Effector CD4-positive, alpha-beta T cell (primary cell): ENCODE measurements at regions not wholly inside any gene's neighbourhood (a gene's known extent, or its start where the extent isn't known, plus 50 kb on each side); places are given as distances from the start of the nearest gene placed in this dataset.
"Not testable (repeated sequence)": the region's sequence is repeated elsewhere in the genome, so short reads cannot be mapped to it uniquely, and the experiment has no call there.

Experiments
- DNase-seq: peaks from one replicate; pipeline ENCODE4 v3.0.0-alpha.2; 2020

DNA sequence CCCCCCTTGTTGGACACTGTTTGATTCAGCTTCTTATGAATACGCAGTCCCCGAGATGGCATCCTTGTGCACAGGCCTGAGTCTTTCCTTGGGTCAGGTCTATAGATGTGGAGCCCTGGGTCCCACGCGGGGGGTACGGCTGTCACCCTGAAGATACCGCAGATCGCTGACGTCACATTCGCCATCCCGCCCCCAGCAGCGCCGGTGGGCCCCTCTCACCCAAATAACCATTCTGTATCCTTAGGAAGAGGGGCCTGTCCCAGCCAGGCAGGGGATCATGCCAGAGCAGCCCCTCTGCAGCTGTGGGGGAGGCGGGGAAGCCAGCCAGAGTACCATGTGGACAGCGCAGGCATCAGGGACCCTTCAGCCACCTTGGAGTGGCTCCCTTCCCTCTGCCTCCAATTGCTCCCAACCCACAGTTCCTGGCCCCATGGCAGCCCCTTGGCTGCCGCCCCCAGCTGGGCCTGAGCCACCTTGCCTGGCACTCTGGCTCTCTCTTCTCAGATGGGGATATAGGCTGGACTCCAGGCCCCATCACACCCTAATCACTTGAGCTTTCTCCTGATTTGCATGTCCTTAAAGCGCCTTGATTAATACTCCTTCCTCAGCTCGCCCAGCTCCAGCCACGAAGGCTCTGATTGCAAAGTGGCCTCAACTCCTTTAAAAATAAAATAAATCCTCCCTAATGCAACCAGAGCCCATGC lies 189.8 kb downstream of the C9orf50 start:
- no peak for DNase-seq

DNA sequence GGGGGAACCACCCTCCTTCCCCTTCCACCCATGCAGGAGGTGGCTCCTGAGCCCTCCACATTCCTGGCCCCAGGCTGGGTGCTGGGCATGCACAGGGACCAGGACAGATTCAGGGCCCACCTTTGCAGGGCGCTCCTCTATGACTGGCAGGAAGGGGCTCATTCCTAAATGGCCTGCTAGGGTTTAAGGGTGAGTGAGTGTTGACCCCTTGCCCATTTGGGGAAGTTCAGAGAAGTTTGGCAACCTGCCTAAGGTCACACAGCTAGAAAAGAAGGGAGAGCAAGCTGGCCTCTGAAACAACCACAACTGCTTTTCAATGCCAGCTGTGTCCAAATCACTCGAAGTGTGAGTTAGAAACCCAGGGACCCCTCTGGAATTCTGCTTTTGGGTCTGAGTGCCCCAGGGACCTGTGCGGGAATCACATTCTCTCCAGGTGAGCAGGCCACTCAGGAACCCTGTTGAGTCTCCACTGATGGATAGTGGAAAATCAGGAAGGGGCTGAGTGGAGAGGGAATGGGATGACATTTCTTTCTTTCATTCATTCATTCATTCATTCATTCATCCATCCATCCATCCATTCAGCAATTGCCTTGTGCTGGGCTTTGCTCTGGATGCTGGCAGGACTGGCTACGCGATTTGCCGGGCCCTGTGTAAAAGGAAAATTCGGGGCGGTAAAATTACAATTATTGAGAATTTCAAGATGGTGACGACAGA lies 191.9 kb downstream of the C9orf50 start:
- DNase-seq, result no peak

DNA sequence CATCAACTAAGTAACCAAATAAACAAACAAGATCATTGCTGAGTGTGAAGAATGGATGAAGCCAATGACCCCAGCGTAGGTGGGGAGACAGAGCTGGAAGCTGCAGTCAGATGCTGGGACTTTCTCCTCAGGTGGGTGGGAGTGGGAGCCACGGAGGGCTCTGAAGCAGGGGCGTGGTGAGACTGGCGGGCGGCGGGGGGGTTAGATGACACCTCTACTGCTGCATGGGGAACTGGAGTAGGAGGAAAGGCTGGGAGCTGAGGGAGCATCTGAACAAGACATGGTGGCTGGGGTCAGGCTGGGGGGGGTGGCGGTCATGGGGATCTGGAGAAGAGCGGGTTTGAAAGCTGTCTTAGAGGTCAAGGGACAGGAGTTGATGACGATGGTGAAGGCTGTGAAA lies 193.8 kb downstream of the C9orf50 start:
- no peak for DNase-seq

DNA sequence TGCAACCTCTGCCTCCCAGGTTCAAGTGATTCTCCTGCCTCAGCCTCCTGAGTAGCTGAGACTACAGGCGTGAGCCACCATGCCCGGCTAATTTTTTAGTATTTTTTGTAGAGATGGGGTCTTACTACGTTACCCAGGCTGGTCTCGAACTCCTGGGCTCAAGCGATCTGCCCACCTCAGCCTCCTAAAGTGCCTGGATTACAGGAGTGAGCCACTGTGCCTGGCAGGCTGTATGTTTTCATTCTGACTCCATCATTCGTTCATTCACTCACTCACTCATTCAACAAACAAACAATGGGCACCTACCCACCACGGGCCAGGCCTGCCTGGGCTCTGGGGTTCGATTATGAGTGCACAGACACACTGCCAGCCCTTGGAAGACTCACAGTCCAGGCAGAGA lies 197.1 kb downstream of the C9orf50 start:
- not testable (repeated sequence) for DNase-seq

DNA sequence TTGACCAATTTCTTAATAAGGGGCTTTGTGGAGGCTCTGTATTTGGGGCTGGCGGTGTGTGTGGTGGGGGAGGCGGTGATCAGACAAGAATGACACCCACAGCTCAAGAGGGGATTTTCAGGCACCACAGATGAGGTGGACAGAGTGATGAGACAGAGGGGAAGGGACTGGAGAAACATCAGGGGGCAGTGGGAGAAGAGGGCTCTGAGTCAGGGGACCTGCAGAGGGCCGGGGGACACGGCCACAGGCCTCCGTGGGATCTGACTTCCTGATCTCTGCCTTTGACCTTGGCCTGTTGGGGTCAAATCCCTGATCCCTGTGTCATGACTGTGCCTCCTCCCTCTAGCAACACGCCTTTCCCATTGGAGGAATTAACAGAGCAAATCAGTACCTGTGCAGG lies 197.7 kb downstream of the C9orf50 start:
- DNase-seq, result no peak

DNA sequence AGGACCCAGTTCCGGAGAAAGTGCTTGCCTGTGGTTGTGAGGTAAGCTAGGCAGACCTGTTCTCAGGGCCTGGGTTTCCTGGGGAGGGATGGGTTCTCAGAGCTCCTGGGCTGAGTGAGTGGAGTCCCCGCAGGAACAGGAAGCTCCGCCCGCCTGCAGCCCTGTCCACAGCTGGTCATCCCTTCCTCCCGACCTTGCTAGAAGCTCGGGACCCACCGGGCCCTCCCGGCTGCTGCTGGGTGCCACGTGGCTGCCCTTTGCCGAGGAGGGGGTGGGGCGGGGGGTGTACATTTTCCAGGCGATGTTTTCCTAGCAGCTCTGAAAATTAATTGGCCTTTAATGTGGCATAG lies 198.1 kb downstream of the C9orf50 start:
- DNase-seq, result no peak

DNA sequence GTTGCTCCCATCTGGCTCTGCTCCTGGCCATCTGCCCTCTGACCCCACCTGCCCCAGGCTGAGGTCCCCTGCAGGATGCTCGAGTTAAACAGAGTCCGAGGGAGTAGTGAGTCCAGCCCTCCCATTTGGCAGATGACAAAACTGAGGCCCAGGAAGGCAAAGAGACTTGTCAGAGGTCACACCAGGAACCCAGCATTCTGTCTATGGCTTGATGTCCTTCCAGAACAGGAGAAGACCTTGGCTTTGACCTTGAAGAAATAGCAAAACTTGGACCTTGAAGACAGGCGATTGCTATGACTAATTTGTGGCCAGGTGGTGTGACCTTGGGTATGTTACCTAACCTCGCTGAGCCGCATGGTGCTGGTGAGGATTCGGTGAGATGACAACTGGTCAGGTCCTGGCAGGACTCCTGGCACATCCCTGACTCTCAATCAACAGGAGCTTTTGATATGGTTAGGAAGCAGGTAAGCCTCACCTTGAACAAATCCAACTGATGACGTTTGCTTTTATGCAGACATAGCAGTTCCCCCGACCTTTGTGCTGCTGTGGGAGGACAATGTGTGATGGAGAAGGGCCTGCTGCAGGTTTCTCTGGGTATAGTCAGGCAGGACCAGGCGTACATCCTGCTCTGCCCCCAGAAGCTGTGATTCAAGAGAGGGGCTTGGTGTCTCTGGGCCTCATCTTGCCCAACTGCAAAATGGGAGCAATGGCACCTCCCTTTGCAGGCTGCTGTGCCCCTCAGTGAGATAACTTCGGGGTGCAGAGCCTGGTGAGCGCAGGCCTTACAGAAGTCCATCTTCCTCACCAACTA lies 198.7 kb downstream of the C9orf50 start:
- no peak for DNase-seq

DNA sequence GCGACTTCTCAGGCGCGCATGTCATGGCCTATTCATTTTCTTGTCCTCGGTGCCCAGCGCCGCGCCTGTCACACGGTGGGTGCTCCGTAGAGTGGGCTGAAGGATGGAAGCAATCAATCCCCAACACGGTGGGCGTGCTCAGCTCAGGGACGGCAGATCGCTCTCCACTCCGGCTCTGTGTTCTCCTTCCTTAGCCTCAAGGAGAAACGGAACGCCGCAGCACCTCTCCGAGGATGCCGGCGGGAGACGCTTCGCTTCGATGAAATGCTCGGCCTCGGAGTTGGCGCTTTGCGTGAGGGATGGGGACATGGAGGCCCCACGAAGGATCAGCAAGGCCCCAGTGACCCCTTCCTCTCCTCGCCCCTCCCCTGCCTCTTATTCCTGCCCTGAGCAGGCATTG lies 199.5 kb downstream of the C9orf50 start:
- no peak for DNase-seq

DNA sequence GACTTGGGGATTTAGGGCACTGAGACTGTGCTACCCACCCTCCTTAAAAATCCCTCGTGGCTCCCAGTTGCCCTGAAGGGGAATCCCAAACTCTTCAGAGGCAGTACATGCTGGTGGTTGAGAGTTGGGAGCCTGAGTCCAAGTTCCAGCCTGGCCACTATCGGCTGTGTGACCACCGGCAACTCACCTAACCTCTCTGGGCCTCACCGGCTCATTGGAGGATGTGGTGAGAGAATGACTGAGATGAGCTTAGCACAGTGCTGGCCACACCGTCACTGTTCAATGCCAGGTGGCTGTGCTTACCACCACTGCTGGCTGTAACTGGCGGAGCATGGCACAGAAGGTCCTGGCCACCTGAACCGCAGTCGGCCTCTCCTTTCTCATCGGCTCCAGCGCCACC lies 200.2 kb downstream of the C9orf50 start:
- no peak for DNase-seq

DNA sequence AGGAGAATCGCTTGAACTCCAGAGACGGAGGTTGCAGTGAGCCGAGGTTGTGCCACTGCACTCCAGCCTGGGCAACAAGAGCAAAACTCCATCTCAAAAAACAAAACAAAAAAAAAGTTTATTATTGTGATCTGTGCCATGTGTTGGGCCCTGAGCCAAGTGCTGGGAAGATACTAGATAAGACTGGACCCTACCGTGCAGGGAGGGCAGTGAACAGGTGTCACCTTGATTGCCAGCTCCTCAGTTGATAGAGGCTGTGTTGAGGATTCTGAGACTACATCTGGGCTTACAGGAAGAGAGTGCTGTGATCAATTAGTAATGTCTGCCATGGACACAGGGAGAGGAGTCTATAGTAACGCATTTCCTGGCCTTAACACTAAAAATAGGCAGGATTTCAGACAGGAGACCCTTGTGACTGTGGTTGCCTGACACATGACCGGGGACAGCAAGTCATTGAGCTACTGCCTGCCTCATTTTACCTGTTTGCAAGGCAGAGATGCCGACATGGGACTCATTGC lies 201.5 kb downstream of the C9orf50 start:
- no peak for DNase-seq

DNA sequence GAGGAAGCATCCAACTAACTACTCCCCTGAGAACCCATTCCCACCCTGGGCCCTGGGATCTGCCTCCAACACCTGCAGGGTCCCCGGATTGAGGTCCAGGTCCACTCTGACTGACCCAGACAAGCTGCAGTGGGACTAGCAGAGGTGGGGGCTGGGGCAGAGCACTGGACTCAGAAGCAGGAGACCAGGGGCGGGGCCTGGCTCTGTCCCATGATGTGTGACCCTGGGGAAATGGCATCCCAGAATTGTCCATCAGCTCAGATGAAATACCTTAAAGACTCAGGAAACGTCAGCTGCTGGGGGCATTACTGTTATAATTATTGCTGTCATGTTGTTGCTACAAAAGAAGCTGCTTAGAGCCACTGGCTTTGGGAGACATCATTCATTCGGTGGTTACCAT lies 202.4 kb downstream of the C9orf50 start:
- no peak for DNase-seq

DNA sequence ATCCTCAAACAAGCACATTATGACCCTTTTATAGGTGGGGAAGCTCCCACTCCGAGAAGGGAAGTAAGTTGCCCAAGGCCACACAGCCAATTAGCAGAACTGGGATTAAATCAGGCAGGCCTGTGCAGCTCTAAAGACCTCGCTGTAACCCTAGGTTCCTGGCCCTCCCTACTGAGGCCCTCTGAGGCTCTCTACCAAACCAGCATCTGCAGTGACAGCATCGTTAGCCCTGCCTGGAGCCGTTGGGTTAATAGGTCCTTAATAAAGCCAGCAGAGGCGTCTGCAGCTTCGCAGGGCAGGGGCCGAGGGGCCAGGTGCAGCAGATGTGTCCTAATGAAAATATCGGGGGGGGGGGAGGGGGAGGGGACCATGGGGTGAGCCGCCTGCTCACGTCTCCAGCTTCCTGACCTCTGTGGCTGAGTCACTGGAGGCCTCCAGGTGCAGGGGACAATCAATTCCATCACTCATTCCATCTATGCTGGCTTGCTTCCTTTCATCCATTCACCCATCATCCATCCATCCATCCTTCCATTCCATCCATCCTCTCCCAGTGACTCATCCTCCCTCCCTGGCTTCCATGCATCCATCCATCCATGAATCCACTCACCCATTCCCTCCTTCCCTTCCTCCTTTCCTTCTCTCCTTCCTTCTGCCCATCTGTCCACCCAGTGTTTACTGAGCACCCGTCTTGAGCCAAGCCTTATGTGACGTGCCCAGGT lies 203.9 kb downstream of the C9orf50 start:
- no peak for DNase-seq

DNA sequence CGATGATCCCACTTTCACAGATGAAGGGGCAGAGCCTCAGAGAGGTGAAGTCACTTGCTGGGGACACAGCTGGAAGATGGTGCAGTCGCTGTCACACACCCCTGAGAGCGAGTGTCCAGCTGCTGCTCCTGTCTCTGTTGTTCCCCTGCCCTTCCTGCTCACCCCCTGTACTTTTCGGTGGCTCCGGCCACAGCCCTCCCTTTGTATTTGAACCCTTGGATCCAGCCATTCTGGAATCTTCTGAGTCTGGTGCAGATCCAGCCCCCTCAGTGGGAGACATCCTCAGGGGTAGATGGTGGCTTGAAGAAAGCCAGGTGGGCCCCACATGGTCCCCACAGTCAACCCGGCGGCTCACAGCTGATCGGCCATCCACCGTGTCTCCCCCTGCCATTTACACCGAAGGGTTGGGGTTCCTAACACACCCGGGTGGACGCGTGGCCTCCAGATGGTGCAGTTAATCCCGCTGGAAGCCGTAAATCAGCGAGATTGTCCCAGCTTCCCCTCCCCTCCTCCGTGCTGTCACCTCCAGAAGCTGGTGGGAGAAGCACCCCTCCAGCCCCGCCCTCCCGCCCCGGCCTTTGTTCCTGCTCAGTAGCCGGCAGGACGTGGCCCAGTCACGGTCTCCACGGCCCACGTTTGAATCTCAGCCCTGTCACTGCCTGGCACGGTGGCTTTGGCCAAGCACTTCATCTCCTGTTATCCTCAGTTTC lies 204.8 kb downstream of the C9orf50 start:
- no peak for DNase-seq

DNA sequence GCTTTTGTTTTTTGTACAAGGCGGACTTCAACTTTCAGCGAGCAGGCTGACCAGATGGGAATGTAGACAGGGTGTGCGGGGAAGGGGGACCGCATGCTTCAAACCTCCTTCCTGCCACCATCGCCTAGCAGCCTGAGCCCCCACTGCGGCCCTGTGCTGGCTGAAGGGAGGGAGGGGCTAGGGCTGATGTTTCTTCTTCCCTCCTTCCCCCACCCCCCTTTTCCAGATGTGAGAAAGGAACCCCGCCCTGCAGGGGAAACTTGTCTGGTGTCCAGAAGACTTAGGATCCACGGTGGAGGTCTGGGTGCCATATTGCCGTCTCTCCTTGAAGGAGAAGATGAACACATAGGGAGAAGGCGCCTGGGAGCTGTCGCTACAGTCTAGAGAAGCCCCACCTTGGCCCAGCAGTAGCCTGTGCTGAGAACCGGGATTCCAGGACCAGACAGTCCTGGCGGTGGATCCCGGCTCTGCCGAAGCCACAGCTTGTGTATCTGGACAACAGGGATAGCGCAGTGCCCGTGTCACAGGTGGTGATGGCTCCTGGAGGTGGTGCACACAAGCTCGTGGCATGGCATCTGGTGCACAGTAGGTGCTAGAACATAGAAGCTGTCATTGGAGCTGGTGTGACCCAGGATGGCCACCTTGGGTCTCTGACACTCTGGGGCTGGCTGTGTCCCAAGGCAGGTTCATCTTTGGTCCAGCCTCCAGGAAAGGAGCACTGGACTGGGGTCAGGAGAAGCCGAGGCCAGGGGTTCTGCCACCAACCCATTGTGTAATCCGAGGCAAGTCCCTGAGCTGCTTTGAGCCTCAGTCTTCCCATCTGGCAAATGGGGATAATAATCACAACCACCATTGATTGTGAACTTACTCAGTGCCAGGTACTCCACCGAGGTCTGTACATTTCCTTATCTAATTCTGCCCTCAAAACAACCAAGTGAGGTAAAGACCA lies 205.6 kb downstream of the C9orf50 start:
- no peak for DNase-seq

DNA sequence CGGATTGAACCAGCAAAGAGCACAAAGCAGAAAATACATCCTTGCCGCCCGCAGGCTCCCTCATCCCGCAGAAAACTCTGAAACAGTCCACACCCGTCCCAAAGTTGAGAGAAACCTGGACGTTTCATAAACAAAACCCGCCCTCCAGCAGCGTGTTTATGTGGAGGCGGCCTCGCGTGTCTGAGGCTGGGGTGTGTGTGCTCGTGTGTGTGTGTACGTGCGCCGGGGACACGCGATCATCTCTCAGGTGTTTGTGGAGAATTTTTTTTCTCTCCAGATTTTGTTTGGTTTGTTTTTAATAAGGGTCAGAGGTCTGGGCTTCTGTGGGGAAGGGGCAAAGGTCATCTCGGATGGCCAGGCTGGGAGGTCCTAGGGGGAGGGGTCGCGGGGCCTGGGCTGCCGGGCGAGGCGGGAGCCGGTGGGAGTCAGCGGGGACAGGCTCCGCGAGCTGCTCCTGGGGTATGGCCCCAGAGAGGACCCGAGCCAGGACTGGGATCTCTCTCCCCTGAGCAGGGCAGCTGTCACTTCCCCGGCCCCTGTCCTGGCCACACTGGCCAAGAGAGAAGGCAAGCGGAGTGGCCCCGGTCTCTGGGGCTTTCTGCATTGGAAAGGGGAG lies 206.4 kb downstream of the C9orf50 start:
- peak; percentile 41 for DNase-seq

DNA sequence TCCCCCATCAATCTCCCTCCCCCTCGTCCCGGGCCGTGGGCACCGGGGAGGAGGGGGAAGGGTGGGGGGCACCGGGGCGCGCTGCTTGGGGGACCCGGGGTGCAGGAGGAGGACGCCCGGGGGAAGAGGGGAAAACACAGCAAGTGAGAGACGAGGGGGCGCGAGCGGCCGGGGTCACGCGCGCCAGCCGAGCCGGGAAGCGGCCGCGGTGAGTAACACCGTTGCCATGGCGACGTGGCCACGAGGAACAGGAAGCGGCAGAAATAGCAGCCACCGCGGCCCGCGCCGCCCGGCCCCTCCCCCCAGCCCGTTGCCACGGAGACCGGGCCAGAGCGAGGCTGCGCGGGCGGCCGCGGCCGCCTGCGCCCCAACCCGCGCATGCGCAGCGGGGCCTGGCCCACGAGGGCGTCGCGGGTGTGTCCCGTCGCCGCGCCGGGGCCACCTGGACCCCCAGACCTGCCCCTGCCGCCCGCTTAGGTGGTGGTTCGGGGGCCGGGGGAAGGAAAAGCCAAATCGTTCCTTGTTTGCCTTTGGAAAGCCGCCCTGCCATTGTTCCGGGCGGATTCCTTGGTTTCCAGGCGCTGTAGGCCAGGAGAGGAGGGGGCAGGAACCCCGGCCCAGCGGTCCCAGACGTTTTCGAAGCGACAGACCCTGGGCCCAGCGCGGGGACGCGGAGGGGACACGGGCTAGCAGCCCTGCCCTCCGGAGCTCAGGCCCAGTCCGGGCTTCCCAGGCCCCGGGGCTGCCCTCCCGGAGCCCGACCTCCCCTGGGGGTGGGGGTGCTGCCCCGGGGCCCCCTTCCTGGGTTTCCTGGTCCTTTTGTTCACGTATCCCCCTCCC lies 207.1 kb downstream of the C9orf50 start:
- peak; percentile 99 for DNase-seq

DNA sequence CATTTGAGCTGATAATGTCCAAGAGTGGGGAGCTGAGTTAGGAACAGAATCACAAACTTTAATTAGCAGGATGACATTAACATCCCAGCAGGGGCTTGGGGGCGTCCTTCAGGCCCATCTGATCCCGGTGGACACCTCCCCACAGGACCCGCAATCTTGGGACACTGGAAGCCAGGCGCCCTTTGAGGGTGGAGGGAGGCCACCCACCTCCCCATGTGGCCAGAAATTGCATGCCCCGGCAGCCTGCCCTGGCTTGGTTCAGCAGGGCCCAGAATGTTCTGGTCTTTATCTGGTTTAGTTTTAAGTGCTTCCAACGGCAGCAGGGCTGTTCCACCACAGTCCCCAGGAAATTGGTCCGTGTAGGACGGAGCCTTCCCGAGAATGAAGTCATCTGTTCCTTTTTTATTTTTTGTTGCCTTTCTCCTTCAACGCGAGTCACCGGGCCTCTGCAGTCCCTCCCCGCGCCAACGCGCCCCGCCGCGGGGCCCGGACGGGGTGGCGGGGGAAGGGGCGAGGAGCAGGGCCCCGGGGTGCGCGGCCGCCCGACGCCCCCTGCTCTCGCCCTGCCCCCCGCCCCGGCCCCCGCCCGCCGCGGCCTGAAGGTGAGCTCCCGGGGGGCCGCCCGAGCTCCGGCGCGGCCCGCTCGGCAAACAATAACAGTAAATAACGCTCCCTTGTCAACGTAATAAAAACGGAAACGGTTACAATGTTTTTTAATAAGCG lies 207.9 kb downstream of the C9orf50 start:
- peak; percentile 45 for DNase-seq

DNA sequence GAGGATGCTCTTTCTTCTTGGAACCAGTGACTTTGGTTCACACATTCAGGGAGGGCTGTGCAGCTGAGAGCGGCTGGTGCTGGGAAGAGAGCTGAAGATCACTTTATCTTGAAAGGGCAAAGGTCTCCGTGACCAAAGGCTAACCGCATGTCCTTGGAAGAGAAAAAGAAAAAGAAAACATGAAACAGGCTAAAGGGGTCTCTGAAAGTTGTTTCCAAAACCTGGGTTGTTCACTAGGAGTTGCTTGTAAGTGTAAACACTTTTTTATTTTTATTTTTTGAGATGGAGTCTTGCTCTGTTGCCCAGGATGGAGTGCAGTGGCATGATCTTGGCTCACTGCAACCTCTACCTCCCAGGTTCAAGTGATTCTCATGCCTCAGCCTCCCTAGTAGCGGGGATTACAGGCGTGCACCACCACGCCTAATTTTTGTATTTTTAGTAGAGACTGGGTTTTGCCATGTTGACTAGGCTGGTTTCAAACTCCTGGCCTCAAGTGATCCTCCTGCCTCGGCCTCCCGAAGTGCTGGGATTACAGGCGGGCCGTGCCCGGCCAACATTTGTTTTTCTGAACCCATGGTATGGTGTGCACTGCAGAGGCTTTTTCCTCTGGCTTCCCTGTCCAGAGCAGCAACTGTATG lies 208.6 kb downstream of the C9orf50 start:
- DNase-seq, result not testable (repeated sequence)
